Right renal pelvis (tissue), 4 donors: ENCODE measurements at regions not wholly inside any gene's neighbourhood (a gene's known extent, or its start where the extent isn't known, plus 50 kb on each side); places are given as distances from the start of the nearest gene placed in this dataset.
"Not testable (repeated sequence)": the region's sequence is repeated elsewhere in the genome, so short reads cannot be mapped to it uniquely, and the experiment has no call there.

Experiments used
- DNase-seq, 4 donors: peaks; one replicate each; pipeline ENCODE4 v3.0.0-alpha.2; 2013; ENCODE audit warnings: low read depth in 4 of 4, low spot score in 3 of 4, missing footprints in 1 of 4

DNA sequence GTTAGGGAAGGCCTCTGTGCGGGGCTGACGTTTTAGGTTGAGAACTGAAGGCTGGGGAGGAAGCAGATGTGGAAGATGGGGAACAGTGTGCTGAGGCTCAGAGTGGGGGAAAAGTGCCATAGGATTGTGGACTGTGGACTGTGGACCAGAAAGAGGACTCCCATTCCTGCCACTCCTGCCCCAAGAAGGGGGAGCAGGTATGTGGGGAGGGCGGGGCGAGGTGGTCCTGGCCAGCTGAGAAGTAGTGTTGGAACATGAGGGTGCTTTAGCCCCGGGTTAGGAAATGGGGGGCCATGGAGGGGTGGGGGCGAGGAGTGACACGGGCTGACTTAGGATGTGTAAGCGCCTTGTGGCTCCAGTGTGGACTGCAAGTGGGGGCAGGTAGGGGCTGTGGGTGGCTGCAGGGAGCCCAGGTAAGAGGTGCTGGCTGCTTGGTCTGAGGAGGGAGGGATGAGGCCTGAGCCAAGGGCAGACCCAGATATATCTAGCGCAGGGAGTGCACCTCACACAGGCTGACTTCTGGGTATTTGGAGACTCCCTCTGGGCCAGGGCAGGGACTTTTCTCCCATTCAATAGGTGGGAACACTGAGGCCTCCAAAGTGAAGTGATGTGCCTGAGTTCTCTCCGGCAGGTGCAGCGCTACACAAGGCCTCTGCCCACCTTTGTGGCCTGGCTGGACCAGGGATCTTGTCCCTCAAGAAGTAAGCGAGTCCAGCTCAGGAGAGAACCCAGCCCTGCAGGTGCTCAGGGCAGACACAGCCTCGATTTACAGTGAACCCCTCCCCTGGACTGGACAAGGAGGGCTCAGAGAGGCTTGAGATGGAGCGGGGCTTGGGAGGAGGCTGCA is 76.6 kb upstream of the TOX2 start:
- DNase-seq = no peak

DNA sequence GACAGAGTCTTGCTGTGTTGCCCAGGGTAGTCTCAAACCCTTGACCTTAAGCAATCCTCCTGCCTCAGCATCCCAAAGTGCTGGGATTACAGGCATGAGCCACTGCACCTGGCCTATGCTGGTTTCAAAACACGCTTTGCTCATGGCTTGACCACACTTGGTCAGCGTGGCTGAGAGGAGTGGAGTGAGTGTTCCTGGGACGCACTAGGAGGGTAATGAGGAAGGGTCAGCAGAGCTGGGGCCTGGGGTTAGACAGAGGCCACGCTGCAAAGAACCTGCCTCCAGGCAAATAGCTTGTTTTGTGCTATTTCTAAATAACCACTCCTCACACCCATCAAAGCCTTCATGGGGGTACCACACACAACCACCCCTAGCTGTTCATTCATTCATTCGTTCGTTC is 77.9 kb upstream of the TOX2 start:
- no peak for DNase-seq

- DNase-seq = no peak
These were observed 78.6 kb upstream of the TOX2 start for GRCh38 chr20:43835944-43836508.

DNA sequence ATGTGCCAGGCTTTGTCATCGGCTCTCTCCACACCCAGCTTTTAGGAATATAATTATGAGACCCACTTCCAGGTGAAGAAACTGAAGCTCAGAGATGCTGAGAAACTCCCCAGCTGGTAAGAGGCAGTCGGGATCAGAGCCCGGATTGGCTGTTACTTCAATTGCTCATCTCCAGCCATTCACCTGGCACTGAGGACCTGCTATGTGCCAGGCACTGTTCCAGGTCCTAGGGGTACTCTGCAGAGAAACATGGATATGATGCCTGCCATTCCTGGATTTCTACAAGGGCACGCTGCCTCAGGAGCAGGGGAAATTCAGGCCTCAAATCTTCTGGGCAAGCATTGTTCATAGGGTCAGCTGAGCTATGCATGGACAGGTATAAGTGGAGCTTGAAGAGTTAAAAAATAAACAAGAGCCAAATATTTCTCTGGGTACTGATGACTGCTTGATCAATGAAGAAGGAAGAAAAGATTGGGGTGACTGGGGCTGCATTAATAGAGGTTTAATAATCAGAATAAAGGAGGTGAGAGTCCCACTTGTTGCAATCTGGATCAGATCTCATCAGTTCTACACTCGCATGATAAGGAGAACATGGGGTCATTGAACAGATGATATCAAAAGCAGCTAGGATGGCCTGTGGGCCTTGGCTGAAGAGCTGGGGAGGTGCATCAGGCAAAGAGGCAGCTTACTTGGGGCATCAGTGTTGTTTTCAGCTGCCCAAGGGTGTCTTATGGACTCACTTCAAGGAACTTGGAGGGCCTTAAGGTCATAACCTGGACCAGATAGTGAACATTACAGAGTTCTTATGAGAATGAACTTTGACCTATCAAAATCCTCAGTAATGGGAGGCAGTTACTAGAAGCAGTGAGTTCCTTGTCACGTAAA is 80.9 kb upstream of the TOX2 start:
- DNase-seq = no peak

- no peak for DNase-seq
These were observed 81.7 kb upstream of the TOX2 start for GRCh38 chr20:43832961-43833360.

DNA sequence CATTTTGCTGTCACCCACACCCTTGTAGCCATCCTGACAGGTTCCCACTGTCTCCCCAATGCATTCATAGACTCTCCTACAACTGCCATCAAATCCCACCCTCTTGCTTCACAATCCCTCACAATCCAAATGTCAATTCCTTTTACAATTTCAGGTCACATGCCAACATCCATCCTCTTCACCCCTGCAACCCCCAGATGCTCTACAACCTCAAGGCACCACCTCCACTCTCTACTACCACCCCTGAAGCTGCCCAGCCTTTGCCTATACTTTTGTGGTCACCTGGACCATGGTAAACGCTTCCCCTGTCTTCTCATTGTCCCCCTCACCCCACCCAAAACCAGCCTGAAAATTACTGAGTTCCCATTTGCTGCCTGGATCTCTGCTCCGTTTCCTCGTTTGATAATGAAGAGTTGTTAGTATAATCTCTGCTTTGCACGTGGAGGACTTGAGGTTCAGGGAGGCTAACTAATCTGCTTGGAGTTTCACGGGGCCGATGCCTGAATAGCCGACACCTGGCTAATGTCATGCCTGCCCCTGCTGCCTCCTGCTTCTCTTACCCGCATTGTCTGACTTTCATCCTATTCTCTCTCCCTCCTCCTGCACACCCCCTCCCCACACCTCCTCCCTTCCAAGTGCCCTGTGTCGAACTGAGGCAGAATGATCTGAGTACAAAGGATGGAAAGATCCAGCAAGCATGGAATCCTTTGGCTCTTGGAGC is 82.4 kb upstream of the TOX2 start:
- no peak for DNase-seq

GRCh38 chr20:43831481-43832065 is 83.1 kb upstream of the TOX2 start:
- no peak for DNase-seq

GRCh38 chr20:43830883-43831282 is 83.8 kb upstream of the TOX2 start:
- no peak for DNase-seq

DNA sequence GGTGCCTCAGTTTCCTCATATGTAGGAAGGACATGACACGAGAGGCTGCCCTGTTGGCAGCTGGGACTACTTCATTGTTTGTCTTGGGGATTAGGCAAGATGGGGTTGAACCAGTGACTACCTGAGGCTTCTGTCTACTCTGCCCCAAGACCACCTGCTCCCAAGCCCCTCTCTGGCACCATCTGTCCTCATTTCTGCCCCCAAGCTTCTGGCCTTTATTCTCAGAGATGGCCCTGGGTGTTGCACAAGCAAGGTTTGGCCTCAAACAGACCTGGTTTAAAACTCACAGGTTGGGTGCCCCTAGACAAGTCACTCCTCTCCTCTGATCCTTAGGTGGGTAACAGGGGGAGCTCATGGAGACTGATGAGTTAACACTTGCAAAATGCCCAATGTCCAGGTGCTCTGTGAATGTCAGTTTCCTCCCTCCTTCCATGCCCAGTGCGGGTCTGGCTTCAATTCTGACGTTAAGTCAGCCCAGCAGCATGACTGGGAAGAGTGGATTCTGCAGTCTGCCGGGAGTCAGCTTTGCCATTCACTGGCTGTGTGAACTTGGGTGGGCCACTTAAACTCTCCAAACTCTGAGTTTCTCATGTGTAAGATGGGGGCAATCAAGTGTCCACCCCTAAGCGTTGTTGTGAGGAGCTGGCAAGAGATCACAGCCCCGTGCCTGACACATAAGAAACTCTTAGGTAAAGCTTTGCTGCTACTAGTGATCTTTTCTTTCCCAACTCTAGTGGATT is 84.5 kb upstream of the TOX2 start:
- no peak for DNase-seq

- no peak for DNase-seq
These were observed 86.6 kb upstream of the TOX2 start for GRCh38 chr20:43827940-43828562.

DNA sequence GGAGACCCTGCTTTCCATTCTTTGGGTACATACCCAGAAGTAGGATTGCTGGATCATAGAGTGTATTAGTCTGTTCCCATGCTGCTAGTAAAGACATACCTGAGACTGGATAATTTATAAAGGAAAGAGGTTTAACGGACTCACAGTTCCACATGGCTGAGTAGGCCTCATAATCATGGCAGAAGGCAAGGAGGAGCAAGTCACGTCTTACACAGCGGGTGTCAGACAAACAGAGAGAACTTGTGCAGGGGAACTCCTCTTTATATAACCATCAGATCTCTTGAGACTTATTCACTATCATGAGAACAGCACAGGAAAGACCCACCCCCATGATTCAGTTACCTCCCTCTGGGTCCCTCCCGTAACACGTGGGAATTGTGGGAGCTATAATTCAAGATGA is 87.7 kb upstream of the TOX2 start:
- not testable (repeated sequence) for DNase-seq

- no peak for DNase-seq
These were observed 89.1 kb upstream of the TOX2 start for GRCh38 chr20:43825581-43825980.

DNA sequence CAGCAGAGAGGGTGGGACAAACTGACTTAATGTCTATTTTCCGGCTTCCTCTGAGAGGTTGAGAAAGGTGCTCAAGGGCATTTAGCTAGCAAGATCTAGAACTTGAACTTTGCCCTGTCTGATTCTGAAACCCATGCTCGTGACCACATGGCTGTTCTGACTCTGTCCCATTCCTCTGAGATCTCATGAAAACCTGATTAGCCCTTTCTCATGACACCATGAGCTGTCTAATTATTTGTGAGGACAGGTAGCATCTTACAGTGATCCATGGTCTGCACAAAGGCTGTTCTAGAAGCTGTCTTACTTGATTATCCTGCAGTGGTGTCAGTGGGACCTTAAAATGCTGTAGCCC is 89.6 kb upstream of the TOX2 start:
- DNase-seq = no peak

DNA sequence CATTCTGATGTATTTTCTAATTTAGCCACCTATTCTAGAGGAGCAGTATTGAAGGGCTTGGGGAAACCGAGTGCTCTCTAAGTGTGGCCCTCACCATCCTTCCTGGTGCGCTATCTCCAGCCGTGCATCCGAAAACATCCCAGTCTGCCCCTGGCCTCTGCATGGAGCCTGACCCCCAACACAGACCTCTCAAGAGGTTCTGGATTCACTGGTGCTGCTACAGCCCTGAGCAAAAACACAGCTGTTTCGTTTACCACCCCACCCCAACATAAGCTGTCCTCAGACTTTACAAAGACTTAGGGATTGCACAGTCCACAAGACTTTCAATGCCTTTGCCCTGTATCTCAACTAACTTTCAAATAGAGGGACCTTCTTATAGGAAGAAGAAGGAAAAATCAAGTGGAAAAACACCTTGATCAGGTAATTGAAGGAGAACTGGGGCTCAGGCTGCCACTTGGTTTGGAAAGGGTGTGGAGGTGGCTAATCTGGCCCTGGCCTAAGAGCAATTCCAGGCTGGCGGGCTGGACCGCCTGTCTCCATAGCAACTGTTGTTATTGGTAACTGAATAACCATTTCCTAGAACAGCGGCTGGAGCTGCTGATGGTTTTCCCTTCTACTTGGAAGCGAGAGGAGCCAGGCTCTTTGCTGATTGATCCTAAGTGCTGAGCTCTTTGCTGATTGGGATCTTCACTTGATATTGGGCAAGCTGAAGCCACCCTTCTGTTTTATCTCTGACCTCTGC is 90.2 kb upstream of the TOX2 start:
- DNase-seq = peak in 3 of 4 donors; percentile 12 to 33 (median 21)

DNA sequence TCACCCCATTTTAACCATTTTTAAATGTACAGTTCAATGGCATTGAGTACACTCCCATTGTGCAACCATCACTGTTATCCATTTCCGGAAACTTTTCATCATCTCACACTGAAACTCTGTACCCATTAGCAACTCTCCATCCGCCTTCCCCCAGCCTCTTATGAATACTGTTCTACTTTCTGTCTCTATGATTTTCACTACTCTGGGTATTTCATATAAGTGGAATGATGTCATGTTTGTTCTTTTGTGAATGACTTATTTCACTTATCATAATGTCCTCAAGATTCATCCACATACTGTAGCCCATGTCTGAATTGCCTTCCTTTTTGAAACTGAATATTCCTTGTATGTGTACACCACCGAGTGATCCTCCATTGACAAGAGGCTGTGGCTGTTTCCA is 92.9 kb upstream of the TOX2 start:
- no peak for DNase-seq

- no peak for DNase-seq
These were observed 93.8 kb upstream of the TOX2 start for GRCh38 chr20:43820731-43821330.

DNA sequence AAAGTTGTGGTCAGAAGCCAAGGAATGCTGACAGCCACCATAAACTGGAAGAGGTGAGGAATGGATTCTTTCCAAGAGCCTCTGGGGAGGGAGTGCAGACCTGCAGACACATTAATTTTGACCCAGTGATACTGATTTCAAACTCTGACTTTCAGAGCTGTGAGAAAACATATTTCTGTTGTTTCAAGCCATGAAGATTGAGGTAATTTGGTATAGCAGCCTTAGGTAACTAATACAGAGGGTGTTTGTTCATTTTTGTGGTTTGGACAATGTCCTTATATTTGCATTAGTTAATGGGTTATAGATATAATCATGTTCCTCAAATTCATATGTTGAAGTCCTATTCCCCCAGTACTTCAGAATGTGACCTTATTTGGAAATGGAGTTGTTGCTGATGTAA is 85.4 kb upstream of the GTSF1L start:
- no peak for DNase-seq

- DNase-seq = no peak
These were observed 82.5 kb upstream of the GTSF1L start for GRCh38 chr20:43809206-43809819.
